Left kidney (tissue), 1 donor: ENCODE measurements at regions not wholly inside any gene's neighbourhood (a gene's known extent, or its start where the extent isn't known, plus 50 kb on each side); places are given as distances from the start of the nearest gene placed in this dataset.
"Not testable (repeated sequence)": the region's sequence is repeated elsewhere in the genome, so short reads cannot be mapped to it uniquely, and the experiment has no call there.

Source experiments
- DNase-seq: peaks from one replicate; pipeline ENCODE4 v3.0.0-alpha.2; 2013

GRCh38 chr10:31124852-31125251, 93.2 kb upstream of the ZNF438 start:
- DNase-seq = no peak

- no peak for DNase-seq
Observed at GRCh38 chr10:31125789-31126188, 94.1 kb upstream of the ZNF438 start.

GRCh38 chr10:31126593-31126992, 94.9 kb upstream of the ZNF438 start:
- no peak for DNase-seq

GRCh38 chr10:31128536-31128935, 96.9 kb upstream of the ZNF438 start:
- no peak for DNase-seq

GRCh38 chr10:31129271-31129670, 97.6 kb upstream of the ZNF438 start:
- DNase-seq = no peak

GRCh38 chr10:31129880-31130405, 98.3 kb upstream of the ZNF438 start:
- no peak for DNase-seq

- no peak for DNase-seq
Observed at GRCh38 chr10:31130406-31130805, 98.7 kb upstream of the ZNF438 start.

GRCh38 chr10:31131251-31131650, 99.6 kb upstream of the ZNF438 start:
- DNase-seq = no peak

GRCh38 chr10:31132681-31133244, 101.1 kb upstream of the ZNF438 start:
- DNase-seq = no peak

- no peak for DNase-seq
Observed at GRCh38 chr10:31133251-31133791, 101.7 kb upstream of the ZNF438 start.

- peak; percentile 89 for DNase-seq
Observed at GRCh38 chr10:31133792-31134310, 102.2 kb upstream of the ZNF438 start.

- DNase-seq = peak; percentile 72
Observed at GRCh38 chr10:31134311-31134952, 102.8 kb upstream of the ZNF438 start.

GRCh38 chr10:31135171-31135570, 103.5 kb upstream of the ZNF438 start:
- no peak for DNase-seq

- DNase-seq = not testable (repeated sequence)
Observed at GRCh38 chr10:31135791-31136190, 104.1 kb upstream of the ZNF438 start.

GRCh38 chr10:31136386-31136785, 104.7 kb upstream of the ZNF438 start:
- DNase-seq = no peak

GRCh38 chr10:31136930-31137885, 105.5 kb upstream of the ZNF438 start:
- DNase-seq = no peak

GRCh38 chr10:31138026-31138553, 106.4 kb upstream of the ZNF438 start:
- DNase-seq = no peak

- DNase-seq = no peak
Observed at GRCh38 chr10:31139497-31139896, 107.8 kb upstream of the ZNF438 start.

- no peak for DNase-seq
Observed at GRCh38 chr10:31140716-31141115, 109.1 kb upstream of the ZNF438 start.

- DNase-seq = no peak
Observed at GRCh38 chr10:31142026-31142425, 110.4 kb upstream of the ZNF438 start.

- DNase-seq = no peak
Observed at GRCh38 chr10:31143331-31143935, 111.8 kb upstream of the ZNF438 start.

- DNase-seq = no peak
Observed at GRCh38 chr10:31145986-31146385, 114.3 kb upstream of the ZNF438 start.
